Stomach (tissue), 4 donors: ENCODE measurements at regions not wholly inside any gene's neighbourhood (a gene's known extent, or its start where the extent isn't known, plus 50 kb on each side); places are given as distances from the start of the nearest gene placed in this dataset.

ENCODE experiments used
- CTCF ChIP-seq, 7 experiments: fragments of 450-650 bp in 4 of 7; fragments of 200-600 bp in 3 of 7; sonication (generic) in 3 of 7; IDR thresholded peaks; one replicate each; pipeline ENCODE4 v1.5.1; 2016 to 2019; ENCODE audit warnings: antibody characterized with exemption in 7 of 7, control low read depth in 2 of 7, mild to moderate bottlenecking in 1 of 7
- POLR2A ChIP-seq, 4 donors: fragments of 450-650 bp; IDR thresholded peaks; one replicate each; pipeline ENCODE4 v1.6.1; 2016; ENCODE audit warnings: antibody characterized with exemption in 4 of 4, control low read depth in 2 of 4, mild to moderate bottlenecking in 1 of 4, moderate library complexity in 1 of 4

- TF ChIP-seq CTCF (IDR thresholded peaks at IDR 0.05) = no peak
- TF ChIP-seq POLR2A (IDR thresholded peaks at IDR 0.05) = no peak
These were observed 243.5 kb downstream of the GPAT3 start for GRCh38 chr4:83779103-83780052.
